HG02938 (cell line): ENCODE measurements at regions not wholly inside any gene's neighbourhood (a gene's known extent, or its start where the extent isn't known, plus 50 kb on each side); places are given as distances from the start of the nearest gene placed in this dataset.
"Not testable (repeated sequence)": the region's sequence is repeated elsewhere in the genome, so short reads cannot be mapped to it uniquely, and the experiment has no call there.

Experiments used
- ATAC-seq: cut with Tn5 transposase; IDR thresholded peaks from one replicate; pipeline ENCODE4 v1.9.1; 2021; ENCODE audit warnings: mild to moderate bottlenecking, moderate library complexity; ENCODE audit not compliant: unreplicated experiment

DNA sequence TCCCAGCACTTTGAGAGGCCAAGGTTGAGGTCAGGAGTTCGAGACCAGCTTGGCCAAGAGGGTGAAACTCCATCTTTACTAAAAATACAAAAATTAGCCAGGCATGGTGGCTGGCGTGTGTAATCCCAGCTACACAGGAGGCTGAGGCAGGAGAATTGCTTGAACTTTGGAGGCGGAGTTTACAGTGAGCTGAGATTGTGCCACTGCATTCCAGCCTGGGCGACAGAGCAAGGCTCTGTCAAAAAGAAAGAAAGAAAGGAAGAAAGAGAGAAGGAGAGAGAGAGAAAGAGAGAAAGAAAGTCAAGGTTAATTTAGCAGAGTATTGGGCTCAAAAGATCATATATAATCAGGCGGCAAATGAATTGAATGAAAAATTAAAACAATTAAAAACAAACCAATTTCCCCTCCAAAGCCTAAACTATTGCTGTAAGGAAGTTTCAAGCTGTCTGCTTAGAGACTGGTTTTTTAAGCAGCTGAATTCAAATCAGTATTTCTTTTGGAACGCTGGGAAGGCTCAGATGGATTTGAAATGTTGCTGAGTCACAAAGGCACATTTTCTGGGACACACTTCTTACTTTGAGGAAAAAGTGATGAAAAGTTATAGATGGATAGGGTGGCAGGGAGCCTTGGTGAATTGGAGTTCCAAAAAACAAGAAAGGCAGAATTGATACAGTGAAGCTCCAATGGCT lies 81.3 kb upstream of the BHLHE40 start:
- ATAC-seq = no peak

GRCh38 chr3:4898454-4899313 lies 80.6 kb upstream of the BHLHE40 start:
- peak; percentile 94 for ATAC-seq

- ATAC-seq = no peak
These were observed 79.5 kb upstream of the BHLHE40 start for GRCh38 chr3:4899710-4900109.

- no peak for ATAC-seq
These were observed 78.9 kb upstream of the BHLHE40 start for GRCh38 chr3:4900298-4900697.

DNA sequence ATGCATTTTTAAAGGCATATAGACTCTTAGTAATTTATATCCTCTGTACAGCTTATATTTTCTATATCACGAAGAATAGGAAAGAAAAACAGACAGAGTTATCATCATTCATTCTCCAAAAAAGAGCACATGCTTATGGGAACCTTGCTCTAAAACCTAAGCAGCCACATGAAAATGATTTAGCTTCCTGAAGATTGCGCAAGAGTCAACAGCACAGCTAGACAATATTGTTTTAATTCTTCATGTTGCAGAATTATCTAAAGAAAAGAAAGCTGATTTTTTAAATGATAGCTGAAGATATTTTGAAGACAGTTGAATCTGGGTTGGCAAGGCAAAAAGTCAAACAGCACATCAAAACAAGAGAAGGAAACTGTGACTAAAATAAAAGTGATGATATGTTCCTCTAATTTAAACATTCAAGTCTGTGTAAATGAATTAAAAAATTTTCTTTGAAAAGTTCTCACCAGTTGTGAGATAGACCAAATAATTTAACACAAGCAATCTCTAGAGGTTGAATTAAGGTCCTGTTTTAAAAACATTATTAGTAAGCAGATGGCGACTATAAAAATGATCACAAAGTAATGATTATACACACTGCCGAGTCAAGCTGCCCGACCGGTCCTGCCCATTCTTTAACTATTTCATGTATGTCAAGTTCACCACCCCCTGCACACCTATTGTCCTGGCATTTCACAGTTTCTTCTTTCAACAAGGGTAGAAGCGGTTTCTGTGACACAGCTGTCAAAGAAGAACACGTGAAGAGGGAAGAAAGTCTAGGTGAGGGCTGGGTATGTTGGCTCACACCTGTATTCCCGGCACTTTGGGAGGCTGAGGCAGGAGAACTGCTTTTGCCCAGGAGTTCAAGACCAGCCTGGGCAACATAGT lies 74.2 kb upstream of the BHLHE40 start:
- no peak for ATAC-seq

DNA sequence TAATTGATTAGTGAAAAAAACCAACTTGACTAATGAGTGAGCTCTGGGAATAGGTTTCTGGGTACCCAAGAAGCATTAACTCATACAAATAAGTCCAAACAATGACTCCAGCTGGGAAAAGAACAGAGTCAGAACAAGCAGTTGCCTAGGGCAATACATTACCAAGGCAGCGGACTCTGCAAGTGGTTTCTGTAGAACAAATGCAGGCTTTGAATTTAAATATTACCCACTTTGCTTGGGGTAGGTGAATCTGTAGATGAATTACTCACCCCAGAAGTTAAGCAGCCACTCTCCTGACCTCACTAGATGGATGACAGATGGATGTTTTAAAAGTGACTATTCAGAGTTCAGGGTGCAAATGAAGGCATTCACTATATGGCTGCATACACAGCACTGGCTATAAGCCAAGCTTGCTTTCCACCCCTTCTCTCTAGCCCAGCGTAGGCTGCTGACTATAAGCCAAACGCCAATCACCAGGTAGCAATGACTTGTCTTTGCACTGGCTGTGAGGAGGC lies 73.1 kb upstream of the BHLHE40 start:
- no peak for ATAC-seq

DNA sequence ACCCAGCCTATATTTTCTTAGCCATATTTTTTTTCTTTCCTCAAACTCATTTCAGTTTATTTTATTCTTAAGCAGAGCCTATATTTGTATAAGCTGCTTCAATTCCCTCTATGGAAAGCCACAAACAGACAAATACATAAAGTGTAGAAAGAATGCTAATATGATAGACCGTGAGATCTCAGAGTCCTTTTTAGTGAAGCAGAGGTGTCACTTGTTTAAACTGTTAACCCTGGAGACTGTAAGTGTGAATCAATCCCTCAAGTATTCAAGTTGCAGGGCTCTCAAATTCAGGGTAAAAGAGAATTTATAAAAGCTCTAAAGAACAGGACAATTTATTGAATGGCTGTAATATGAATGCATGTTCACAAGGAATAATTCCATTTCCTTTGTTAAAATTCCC lies 72.2 kb upstream of the BHLHE40 start:
- no peak for ATAC-seq

- ATAC-seq = no peak
These were observed 71.4 kb upstream of the BHLHE40 start for GRCh38 chr3:4907643-4908432.

- no peak for ATAC-seq
These were observed 70.6 kb upstream of the BHLHE40 start for GRCh38 chr3:4908433-4909156.

GRCh38 chr3:4914464-4914863 lies 64.8 kb upstream of the BHLHE40 start:
- ATAC-seq = no peak

- not testable (repeated sequence) for ATAC-seq
These were observed 57.6 kb upstream of the BHLHE40 start for GRCh38 chr3:4921589-4921988.

DNA sequence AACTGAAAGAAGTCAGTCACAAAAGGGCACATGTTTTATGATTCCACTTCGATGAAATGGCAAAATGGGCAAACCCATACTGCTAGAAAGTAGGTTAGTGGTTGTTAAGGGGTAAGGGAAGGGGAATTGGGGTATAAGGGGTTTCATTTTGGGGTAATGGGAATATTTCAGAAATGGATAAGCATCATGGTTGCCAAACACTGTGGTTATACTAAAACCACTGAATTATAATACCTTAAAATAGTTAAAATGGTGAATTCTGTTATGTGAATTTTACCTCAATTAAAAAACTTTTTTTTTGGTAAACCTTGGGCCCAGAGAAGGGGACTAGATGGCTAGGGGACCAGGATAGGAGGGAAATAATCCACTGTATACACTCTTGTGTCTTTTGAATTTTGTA lies 52.3 kb upstream of the BHLHE40 start:
- ATAC-seq = no peak

DNA sequence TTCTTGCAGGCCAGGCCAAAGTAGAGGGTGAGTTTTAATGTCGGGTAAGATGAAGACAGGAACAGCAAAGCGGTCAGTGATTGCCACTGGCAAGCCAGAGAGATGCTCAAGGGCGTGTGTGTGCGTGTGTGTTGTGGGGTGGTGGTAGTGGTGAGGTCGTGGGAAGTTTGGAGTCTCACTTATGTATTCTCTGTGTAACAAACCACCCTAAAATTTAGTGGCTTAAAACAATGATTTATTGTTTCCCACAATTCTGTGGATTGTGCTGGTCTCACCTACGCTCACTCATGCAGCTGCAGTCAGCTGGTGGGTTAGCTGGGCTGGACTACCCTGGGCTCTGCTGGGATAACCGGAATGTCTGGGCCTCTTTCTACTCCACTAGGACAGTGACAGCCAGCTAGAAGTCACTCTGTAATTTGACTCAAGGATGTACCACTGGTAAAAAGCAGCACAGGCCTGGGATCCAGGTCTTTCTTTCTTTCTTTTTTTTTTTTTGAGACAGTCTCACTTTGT lies 50.9 kb upstream of the BHLHE40 start:
- ATAC-seq = no peak
